ENCODE measurements at regions not wholly inside any gene's neighbourhood (a gene's known extent, or its start where the extent isn't known, plus 50 kb on each side); places are given as distances from the start of the nearest gene placed in this dataset.

GRCh38 chr20:21967481-21967880 is 262.0 kb downstream of the PAX1 start:
- DNase-seq (ENCODE audit: low read depth, low spot score): no peak
- Mint-ChIP-seq H3K9me3 (no peaks in the 10 kb centered on the region), H3K27me3 (ENCODE audit: low read depth) (peaks cover 7% of the 10 kb centered on the region), H3K4me1 (no peaks in the 10 kb centered on the region), H3K36me3 (ENCODE audit: low read depth) (no peaks in the 10 kb centered on the region), H3K4me3 (no peak overlapping the region), H3K27ac (ENCODE audit: unreplicated experiment) (peak overlapping the region; percentile 19)
- TF ChIP-seq CTCF (conservative IDR thresholded peaks at IDR 0.05): no peak

DNA sequence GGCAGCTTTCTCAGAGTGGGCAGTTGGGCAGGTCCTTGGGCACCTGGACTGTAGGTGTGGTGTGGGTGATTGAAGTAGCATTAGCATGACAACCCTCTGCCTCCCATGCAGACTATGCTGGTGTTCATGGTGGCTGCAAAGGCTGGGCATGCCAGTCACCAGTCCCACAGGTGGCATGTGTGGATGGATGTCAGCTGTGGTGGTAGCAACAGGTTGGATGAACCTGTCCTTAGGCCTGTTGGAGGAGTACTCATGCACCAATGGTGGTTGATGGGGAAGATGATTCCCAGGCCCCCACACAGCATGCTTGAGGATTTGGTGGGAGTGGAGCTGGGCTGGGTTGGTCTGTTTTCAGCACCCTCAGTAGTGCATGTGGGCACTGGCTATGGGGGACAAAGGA is 251.1 kb downstream of the PAX1 start:
- H3K27ac Mint-ChIP-seq (ENCODE audit: unreplicated experiment): no peak overlapping the region
- no peak for DNase-seq (ENCODE audit: low read depth, low spot score)
- peaks cover 27% of the 10 kb centered on the region for H3K27me3 Mint-ChIP-seq (ENCODE audit: low read depth)
- no peaks in the 10 kb centered on the region for H3K36me3 Mint-ChIP-seq (ENCODE audit: low read depth)
- H3K4me3 Mint-ChIP-seq: no peak overlapping the region
- no peaks in the 10 kb centered on the region for H3K4me1 Mint-ChIP-seq
- peaks cover 3% of the 10 kb centered on the region for H3K9me3 Mint-ChIP-seq
- no peak for TF ChIP-seq CTCF (conservative IDR thresholded peaks at IDR 0.05)

DNA sequence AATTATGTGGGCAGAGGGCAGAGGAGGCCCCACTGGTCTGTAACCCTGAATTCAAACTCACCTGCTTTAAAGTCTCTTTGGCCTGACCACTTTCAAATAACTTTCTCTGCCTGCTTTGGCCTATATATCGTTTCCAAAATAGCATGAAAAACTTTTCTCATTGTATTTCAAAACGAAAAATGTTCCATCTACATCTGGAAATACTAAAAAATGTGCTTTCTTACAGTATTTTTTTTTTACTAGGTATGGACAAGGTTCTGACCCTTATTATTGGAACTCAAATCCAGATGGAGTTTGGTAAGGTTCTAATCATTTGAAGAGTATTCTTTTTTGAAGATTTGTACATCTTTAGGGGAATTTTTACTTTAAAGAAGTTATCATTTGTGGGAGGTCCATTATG is 241.9 kb downstream of the PAX1 start:
- Mint-ChIP-seq H3K27ac (ENCODE audit: unreplicated experiment) (no peak overlapping the region), H3K4me3 (no peak overlapping the region), H3K36me3 (ENCODE audit: low read depth) (no peaks in the 10 kb centered on the region), H3K9me3 (peaks cover 3% of the 10 kb centered on the region), H3K27me3 (ENCODE audit: low read depth) (peaks cover 17% of the 10 kb centered on the region), H3K4me1 (no peaks in the 10 kb centered on the region)
- DNase-seq (ENCODE audit: low read depth, low spot score): no peak
- no peak for TF ChIP-seq CTCF (conservative IDR thresholded peaks at IDR 0.05)

GRCh38 chr20:21944227-21944626 is 238.8 kb downstream of the PAX1 start:
- no peaks in the 10 kb centered on the region for H3K4me1 Mint-ChIP-seq
- H3K4me3 Mint-ChIP-seq: no peak overlapping the region

DNA sequence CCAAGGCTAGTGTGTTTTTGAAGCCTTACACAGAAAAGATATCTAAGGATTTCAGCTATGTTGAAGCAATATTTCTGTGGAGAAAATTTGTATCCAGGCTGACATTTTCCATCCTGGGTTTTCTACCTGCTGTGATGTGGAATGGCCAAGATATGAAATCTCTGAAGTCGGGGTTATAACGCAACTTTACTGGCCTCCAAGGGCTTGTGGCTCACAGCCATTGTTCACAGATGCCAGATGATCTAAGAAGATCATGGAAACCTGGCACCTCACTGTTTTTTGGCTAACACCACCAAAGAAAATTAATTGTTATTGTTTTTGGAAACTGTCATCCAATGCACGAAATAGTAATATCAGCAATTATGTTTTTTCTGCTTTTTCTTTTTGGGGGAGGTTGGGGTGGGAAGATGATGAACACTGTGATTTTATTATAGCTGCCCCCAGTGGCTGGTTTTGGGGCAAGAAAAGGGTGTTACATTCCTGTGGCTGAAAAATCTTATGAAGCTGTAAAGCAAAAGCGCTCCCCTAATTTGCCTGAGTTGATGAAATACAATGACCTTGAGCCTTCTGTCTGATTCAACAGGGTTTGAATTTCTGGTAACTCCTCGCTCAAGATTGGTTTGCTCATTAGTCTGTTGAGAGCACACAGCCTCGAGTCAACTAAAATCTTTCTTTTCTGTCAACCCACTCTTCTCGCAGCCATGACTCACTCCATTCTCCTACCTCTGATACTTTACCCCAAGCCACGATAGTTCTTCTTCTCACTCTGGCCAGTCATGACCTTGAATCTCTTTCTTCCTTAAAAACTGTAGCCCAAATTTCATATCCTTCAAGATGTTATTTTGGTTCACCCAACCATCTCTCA is 236.7 kb downstream of the PAX1 start:
- DNase-seq (ENCODE audit: low read depth, low spot score): no peak
- no peaks in the 10 kb centered on the region for H3K36me3 Mint-ChIP-seq (ENCODE audit: low read depth)
- TF ChIP-seq CTCF (conservative IDR thresholded peaks at IDR 0.05): no peak
- H3K27ac Mint-ChIP-seq (ENCODE audit: unreplicated experiment): no peak overlapping the region
- no peaks in the 10 kb centered on the region for H3K4me1 Mint-ChIP-seq
- H3K9me3 Mint-ChIP-seq: peaks cover 3% of the 10 kb centered on the region
- H3K27me3 Mint-ChIP-seq (ENCODE audit: low read depth): no peaks in the 10 kb centered on the region
- no peak overlapping the region for H3K4me3 Mint-ChIP-seq

More at GRCh38 chr20:21944227-21944626, 238.8 kb downstream of the PAX1 start:
- TF ChIP-seq CTCF (conservative IDR thresholded peaks at IDR 0.05): no peak
- H3K27me3 Mint-ChIP-seq (ENCODE audit: low read depth): peaks cover 3% of the 10 kb centered on the region
- no peaks in the 10 kb centered on the region for H3K36me3 Mint-ChIP-seq (ENCODE audit: low read depth)
- H3K27ac Mint-ChIP-seq (ENCODE audit: unreplicated experiment): no peak overlapping the region
- H3K9me3 Mint-ChIP-seq: peaks cover 3% of the 10 kb centered on the region
- DNase-seq (ENCODE audit: low read depth, low spot score): no peak

Measured in neural crest cell (in vitro differentiated cells).